ENCODE measurements at regions not wholly inside any gene's neighbourhood (a gene's known extent, or its start where the extent isn't known, plus 50 kb on each side); places are given as distances from the start of the nearest gene placed in this dataset.
"Not testable (repeated sequence)": the region's sequence is repeated elsewhere in the genome, so short reads cannot be mapped to it uniquely, and the experiment has no call there.

DNA sequence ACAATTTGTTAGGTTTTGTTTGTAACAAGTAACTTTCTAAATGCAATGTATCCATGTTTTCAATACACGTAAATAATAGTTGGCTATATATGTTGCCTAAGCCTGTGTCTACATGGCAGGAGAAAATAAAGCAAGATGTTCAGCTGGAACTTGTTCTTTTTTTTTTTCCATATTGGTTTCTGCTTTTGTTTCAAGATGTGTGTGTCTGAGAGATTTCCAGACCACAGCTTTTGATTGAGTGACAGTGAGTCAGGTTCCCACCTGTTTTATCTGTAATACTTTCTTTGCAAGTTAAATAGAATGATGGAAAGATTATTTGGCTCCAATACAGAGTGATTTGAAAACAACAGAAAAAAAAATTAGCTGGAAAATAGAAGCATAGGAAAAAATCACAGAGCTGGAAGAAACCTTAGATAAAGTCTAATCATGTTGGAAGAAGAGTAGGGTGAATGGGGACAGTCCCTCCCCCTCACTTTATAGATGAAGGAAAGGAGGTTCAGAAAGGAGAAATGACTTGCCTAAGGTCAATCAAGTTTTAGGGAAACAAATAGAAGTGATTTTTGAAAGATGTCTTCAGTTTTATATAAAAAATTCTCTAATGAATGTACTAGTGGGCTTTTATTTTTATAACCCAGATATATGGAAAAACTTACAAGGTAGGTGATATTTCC, 150.9 kb upstream of the STMND1 start:
- no peak for DNase-seq (ENCODE audit: low read depth in 4 of 4, low spot score in 2 of 4)

DNA sequence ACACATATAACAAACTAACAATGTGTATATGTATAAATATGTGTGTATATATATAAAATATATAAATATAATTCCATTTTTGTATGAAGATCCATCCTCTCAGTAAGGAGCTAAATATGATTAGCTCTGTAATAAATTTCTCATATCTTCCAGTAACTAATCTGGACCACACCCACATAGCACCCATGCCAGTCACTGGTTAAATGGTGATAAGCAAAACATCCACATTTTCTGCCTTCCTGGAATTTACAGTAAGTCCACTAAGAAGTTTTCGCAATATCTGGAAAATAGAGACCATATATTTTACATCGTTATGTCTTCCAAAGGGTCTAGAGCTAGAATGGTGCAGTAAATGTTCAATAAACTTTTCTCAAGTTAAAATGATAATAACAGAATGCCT, 151.5 kb upstream of the STMND1 start:
- no peak for DNase-seq (ENCODE audit: low read depth in 4 of 4, low spot score in 2 of 4)

DNA sequence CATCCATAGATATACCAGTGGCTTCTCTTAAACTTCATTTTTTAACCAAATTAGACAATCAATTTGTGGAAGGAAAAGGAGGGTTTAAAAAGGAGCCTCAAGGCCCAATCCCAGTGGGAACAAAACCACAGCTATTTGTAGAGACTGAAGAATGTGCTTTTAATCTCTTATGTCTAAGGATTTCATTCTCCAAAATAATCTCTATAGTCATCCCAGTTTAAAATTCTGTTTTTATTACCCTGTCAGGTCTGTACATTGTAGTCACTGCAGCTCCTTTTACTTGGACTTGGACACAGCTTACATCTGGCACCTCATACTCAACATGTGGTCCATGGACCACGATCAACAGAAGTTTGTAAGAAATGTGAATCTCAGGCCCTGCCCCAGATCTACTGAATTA, 152.1 kb upstream of the STMND1 start:
- DNase-seq (ENCODE audit: low read depth in 4 of 4, low spot score in 2 of 4) = no peak

DNA sequence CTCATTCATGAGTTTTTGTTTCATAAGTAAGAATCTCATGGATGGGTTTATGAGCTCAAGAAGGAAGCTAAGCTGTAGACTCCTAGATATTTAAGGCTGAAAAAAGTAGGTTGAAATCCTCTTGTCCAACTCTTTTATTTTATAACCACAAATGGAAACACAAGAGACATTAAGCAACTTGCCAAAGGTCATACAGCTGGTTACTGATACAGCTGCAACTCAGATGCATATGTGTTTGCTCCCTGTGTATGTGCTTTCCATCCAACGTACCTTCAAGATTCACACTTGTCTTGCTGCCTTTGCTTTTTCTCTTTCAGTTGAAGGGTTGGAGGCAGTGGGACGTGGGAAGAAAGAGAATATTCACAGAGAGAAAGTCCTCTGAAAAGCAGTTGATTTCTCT, 153.5 kb upstream of the STMND1 start:
- no peak for DNase-seq (ENCODE audit: low read depth in 4 of 4, low spot score in 2 of 4)

DNA sequence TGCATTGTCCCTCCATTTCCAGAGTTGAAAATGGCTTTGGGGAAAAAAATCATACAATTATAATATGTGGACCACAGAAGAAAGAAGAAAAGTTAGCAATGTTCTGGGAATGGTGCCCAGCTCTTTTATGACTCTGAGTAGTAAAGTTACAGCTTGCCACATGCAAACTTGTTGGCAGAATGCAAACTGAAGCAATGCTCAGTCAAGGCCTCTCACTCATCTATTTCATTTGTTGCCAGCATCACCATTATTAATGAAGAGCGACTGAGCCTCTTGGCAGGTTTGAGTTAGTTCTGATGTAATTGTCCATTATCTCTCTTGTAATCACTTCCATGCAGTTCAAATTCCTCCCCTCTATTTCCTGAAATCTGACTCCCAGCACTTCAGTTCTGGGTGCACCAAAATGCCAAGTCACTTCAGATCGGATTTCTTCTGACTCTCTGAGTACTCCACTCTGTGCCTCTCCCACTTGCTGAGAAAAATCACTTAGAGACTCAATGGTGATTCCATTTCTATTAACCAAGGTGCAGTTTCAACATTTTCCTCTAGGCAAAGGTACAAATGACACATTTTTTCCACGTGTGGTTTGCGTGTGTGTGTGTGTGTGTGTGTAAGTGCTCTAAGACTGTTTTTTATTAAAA, 154.4 kb upstream of the STMND1 start:
- DNase-seq (ENCODE audit: low read depth in 4 of 4, low spot score in 2 of 4) = peak; percentile 30 to 51 (median 43)

DNA sequence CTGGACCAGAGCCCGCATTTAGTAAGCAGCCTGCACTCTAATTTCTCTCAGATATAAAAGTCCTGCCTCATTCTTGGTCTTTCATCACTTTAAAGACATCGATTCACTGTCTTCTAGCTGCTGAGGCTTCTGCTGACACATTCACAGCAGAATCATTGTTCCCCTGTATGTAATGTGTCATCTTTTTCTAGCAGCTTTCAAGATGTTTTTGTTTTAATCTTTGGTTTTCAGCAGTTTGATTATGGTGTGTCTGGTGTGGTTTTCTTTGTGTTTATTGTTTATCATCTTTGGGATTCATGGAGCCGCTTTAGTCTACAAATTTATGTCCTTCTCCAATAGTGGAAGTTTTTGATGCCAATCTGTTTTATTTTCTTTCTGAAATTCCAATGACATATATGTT, 157.3 kb upstream of the STMND1 start:
- DNase-seq (ENCODE audit: low read depth in 4 of 4, low spot score in 2 of 4) = no peak

DNA sequence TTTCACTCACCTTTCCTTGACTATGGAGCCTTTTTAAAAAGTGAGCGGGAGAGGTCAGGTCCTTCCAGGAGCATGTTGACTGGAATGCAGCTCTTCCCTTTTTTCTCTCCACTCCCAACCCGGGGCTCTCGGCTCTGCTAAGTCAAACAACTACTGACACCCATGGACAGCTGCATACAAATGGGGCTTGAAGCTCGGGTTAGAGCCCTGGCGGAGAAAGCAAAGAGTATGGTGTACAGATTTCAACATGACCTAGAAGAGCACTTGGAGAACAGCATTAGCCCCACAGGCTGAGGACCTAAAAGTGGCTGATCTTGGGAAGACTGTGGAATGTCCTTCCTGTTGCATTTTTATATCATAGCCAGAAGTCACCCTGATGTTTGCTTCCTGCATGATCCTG, 162.0 kb upstream of the STMND1 start:
- DNase-seq (ENCODE audit: low read depth in 4 of 4, low spot score in 2 of 4) = no peak

DNA sequence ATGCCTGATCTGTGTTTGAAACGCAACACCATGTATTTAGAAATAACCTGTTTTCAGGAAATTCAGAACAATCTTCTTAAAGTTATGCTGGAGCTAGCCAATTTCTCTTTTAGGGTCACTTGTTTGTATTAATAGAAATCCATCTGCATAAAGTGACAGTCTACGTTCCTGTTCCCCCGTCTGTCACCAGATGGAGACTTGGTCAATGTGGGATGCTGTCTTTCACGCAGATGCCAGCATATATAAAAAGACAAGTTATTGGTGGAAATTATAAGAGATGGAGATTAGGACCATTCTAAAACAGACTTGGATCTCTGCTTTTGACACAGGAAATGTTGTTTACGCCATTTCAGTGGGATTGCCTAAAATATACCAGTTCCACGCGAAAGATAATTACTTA, 162.5 kb upstream of the STMND1 start:
- DNase-seq (ENCODE audit: low read depth in 4 of 4, low spot score in 2 of 4) = no peak

DNA sequence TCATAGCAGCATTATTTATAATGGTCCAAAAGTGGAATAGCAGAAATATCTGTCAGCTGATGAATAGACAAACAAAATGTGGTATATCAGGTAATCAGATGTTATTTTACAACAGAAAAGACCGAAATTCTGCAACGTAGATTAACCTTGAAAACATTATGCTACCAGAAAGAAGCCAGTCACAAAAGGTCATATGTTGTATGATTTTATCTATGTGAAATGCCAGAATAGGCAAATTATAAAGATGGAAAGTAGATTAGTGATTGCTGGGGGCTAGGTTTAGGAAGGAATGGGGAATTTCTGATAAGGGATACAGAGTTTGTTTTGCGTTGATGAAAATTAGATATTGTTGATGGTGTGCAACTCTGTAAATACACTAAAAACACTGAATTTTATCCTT, 165.0 kb upstream of the STMND1 start:
- no peak for DNase-seq (ENCODE audit: low read depth in 4 of 4, low spot score in 2 of 4)

DNA sequence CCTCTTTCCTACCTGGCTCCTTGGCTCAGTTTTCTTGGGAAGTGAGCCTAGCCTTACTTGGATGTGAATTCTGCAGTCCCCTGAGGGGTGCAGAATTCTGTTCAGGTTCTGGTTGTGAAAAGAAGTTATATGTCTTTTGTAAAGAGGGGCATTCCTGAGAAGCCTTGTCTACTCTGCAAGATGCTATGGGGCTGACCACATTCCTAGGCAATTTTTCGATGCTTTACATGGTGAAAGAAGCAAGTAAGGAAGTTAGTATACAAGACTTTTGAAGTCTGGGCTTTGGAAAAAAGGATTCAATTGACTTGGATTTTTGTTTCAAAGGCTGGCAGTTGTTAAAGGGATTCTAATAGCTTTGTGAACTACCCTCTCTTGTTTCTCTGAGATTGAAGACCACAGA, 167.9 kb upstream of the STMND1 start:
- no peak for DNase-seq (ENCODE audit: low read depth in 4 of 4, low spot score in 2 of 4)

DNA sequence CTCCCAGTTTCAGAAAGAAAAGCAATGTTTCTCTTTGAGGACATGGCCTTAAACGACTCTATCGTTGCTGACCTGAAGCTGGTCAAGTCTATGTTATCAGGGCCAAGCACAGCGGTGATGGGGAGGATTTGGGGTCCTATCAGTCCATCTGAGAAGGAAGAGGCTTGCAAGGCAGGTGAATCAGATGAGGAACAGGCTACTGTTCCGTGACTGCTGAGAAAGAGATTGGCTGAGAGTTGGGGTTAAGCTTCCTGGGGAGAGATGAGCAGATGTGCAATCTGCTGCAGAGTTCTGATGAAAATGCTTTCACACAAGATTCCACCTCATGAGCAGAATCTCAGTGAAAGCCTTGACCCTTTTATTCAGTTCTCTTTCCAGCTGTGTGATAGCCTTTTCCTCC, 168.3 kb upstream of the STMND1 start:
- no peak for DNase-seq (ENCODE audit: low read depth in 4 of 4, low spot score in 2 of 4)

DNA sequence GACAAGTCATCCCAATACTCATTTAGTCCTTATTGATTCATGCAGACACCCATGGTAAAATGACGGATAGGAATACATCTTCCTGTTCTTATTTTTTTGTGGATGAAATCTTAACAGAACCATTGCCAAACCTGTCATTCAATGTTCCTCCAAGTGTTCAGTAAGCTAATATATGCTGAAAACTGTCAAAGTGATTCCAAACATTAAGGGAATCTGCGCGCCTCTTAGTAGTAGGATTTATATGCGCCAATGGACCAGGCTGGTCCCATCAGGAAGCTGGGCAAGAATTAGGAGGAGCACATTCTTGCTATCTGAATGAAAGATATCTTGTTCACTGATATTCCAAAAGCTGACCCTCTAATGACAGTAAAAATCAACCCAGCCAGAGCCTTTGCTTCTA, 168.9 kb upstream of the STMND1 start:
- no peak for DNase-seq (ENCODE audit: low read depth in 4 of 4, low spot score in 2 of 4)

DNA sequence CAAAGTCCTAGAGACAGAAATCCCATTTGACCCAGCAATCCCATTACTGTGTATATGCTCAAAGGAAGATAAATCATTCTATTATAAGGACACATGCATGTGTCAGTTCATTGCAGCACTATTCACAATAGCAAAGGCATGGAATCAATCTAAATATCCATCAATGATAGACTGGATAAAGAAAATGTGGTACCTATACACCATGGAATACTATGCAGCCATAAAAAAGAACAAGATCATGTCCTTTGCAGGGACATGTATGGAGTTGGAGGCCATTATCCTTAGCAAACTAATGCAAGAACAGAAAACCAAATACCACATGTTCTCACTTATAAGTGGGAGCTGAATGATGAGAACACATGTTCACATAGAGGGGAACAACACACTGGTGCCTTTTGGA, 169.8 kb upstream of the ATXN1 start:
- DNase-seq (ENCODE audit: low read depth in 4 of 4, low spot score in 2 of 4) = not testable (repeated sequence)

DNA sequence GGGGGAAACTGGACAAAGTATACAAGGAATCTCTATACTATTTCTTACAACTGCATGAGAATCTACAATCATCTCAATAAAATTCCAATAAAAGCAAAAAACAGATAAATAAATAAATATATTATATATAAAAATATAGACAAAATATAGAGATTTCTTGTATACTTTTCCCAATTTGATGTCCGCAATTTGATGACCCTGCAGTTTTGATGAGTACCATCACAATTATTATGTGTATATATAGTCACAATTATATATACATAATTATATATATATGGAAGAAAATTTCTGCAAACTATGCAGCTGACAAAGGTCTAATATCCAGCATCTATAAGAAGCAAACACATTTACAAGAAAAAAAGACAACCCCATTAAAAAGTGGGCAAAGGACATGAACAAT, 169.2 kb upstream of the ATXN1 start:
- DNase-seq (ENCODE audit: low read depth in 4 of 4, low spot score in 2 of 4) = no peak

DNA sequence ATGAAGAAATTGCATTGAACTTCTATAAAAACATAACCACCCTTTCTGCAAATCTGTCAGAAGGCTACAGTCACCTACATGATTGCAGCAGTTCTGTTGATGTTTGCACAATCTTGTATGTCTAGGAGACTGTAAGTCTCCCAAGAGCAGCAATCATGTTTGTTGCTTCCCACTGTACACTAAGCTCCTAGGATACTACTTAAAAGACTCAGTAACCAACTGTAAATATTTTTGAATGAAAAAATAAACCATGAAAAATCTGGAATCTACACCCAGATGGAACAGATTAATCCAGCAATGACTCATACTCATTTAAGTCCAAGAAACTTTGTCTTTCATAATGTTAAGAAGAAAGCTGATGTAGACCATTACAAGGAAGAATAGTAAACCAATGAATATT, 168.5 kb upstream of the ATXN1 start:
- no peak for DNase-seq (ENCODE audit: low read depth in 4 of 4, low spot score in 2 of 4)

DNA sequence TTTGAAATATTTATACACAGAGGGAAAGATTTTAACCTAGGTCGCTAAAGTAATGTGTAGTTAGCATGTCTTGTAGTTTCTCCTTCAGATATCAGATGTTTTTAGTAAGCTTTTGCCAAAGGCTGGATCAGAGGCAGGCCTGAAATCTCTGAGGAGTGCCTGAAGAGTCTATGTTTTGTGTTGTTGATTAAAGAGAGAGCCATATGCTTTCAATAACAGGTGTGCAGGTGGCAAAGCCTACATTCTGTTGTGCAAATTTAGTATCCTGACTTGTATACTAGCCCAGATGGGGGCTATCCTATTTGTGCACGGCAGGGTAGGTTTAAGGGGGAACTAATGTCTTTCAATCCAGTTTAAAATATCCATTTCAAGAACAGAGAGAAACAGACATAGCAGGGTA, 167.1 kb upstream of the ATXN1 start:
- DNase-seq (ENCODE audit: low read depth in 4 of 4, low spot score in 2 of 4) = no peak

DNA sequence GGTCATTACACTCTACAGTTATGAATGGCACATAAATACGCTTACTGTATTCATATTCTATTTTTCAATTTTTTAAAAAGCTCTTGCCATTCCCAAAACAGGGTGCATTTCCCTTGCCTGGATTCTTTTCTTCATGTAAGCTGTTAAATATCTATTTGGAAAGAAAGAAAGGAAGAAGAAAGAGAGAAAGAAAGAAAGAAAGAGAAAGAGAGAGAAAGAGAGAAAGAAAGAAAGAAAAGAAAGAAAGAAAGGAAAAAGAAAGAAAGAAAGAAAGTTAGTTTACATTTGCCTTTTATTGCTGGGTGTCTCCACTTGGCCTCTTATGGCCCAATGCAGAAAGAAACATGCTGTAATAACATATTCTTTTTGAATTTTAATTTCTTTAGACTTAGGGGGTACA, 165.9 kb upstream of the ATXN1 start:
- DNase-seq (ENCODE audit: low read depth in 4 of 4, low spot score in 2 of 4) = no peak

DNA sequence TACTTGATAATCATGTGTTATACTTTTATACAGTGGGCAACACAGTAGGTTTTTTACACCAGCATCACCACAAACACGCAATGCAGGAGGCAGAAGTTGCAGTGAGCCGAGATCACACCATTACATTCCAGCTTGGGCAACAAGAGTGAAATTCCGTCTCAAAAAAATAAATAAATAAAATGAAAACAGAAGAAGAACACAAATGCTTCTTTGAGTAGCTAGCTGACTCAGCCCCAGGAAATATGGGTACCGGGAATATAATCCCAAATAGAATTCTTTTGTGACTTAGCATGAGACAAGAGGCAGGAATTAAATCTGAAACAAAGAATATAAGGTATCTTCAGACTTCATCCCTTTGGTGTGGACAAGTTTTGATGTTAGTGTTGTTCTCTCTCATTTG, 164.2 kb upstream of the ATXN1 start:
- DNase-seq (ENCODE audit: low read depth in 4 of 4, low spot score in 2 of 4) = no peak

DNA sequence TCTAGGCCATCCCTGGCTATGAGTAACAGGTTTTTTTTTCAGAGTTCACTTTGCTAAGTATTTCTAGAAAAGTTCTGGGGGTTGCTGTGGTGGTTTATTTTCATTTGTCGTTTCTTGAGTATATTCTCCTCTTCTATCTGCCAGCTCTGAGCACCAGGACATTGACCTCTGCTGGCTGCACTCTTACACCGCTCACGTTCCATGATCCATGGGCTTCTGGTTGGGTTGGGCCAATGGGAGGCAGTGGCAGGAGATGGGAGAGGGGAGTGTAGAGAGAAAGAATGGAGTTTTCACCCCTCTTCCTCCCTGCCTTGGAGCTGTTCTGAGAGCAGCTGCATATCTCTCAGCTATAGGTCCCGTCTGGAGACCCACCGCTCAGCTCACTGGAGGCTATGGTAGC, 161.0 kb upstream of the ATXN1 start:
- no peak for DNase-seq (ENCODE audit: low read depth in 4 of 4, low spot score in 2 of 4)

DNA sequence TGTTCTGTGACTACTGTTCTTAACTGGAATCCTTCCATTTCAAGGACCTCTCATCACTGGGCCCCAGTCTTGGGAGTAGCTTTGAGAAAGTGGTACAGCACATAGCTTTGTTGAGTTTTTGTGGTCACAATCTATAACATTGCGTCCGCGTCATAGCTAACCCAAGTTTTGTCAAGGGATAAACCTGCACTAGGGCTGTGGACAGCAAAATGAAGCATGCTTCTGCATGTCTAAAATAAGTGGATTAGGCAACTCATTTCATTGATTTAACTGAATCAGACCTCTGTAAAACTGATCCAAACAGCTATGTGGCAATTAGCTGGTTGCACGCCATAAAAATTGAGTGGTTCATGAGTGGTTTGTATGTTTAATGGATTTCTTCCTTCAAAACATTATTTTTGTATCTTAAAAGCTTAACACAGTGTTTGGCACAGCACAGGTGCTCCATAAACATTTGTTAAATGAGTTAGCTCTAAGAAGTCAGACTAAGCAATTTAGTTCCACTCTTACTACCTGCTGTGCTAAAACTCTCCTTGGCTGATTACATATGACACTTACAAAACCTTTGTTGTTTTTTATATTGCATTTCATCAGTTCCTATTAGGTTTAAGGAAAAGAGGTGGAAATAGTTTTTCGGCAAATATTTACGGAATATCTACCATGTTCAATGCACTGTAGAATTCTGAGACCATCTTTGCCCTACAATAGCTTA, 160.3 kb upstream of the ATXN1 start:
- DNase-seq (ENCODE audit: low read depth in 4 of 4, low spot score in 2 of 4) = no peak

DNA sequence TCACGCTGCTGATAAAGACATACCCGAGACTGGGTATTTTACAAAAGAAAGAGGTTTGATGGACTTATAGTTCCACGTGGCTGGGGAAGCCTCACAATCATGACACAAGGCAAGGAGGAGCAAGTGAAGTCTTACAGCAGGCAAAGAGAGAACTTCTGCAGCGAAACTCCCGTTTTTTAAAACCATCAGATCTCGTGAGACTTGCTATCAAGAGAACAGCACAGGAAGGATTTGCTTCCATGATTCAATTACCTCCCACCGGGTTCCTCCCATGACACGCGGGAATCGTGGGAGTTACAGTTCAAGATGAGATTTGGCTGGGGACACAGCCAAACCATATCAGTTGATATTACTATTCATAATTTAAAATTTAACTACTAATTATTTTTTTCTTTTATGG, 157.3 kb upstream of the ATXN1 start:
- DNase-seq (ENCODE audit: low read depth in 4 of 4, low spot score in 2 of 4) = no peak

DNA sequence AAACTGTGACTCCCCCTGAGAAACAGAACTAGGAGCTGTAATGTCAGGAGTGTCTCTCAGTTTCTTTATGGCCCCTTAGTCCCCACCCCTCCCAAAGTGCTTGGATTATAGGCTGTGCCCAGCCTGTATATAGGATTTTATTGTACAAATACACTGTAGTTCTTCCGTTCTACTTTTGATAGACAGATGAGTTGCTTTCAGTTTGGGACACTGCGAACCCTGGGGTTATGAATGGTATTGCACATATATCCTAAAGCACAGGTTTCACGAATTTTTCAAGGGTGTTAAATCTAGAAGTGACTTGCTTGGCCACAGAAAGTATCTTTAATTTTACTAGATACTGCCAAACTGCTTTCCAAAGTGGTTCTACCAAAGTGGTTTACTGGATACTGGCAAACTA, 152.9 kb upstream of the ATXN1 start:
- no peak for DNase-seq (ENCODE audit: low read depth in 4 of 4, low spot score in 2 of 4)
